ENCODE measurements at regions not wholly inside any gene's neighbourhood (a gene's known extent, or its start where the extent isn't known, plus 50 kb on each side); places are given as distances from the start of the nearest gene placed in this dataset.
A peak's percentile ranks its signal among the peaks of the same experiment; 100 is the strongest.

GRCh38 chr2:858646-859045 is 92.0 kb upstream of the SNTG2 start:
- no peak for DNase-seq

- DNase-seq = no peak
Observed at GRCh38 chr2:857937-858336, 92.7 kb upstream of the SNTG2 start.

GRCh38 chr2:857081-857480 is 93.6 kb upstream of the SNTG2 start:
- no peak for DNase-seq

GRCh38 chr2:856456-856855 is 94.2 kb upstream of the SNTG2 start:
- DNase-seq = no peak

GRCh38 chr2:856041-856440 is 94.6 kb upstream of the SNTG2 start:
- DNase-seq = no peak

- no peak for DNase-seq
Observed at GRCh38 chr2:855177-855576, 95.5 kb upstream of the SNTG2 start.

GRCh38 chr2:854460-854859 is 96.2 kb upstream of the SNTG2 start:
- peak; percentile 62 to 64 for DNase-seq

GRCh38 chr2:853203-853870 is 97.3 kb upstream of the SNTG2 start:
- DNase-seq = no peak

GRCh38 chr2:852168-852567 is 98.5 kb upstream of the SNTG2 start:
- no peak for DNase-seq

GRCh38 chr2:851680-852079 is 99.0 kb upstream of the SNTG2 start:
- DNase-seq = no peak

GRCh38 chr2:851078-851477 is 99.6 kb upstream of the SNTG2 start:
- no peak for DNase-seq

- no peak for DNase-seq
Observed at GRCh38 chr2:850429-850828, 100.2 kb upstream of the SNTG2 start.

- no peak for DNase-seq
Observed at GRCh38 chr2:848099-848498, 102.5 kb upstream of the SNTG2 start.

- no peak for DNase-seq
Observed at GRCh38 chr2:847669-848068, 103.0 kb upstream of the SNTG2 start.

GRCh38 chr2:844715-845114 is 105.9 kb upstream of the SNTG2 start:
- no peak for DNase-seq

- peak; percentile 15 to 39 for DNase-seq
Observed at GRCh38 chr2:842151-842803, 108.4 kb upstream of the SNTG2 start.

GRCh38 chr2:841036-841435 is 109.6 kb upstream of the SNTG2 start:
- DNase-seq = no peak

- DNase-seq = no peak
Observed at GRCh38 chr2:834233-834632, 116.4 kb upstream of the SNTG2 start.

GRCh38 chr2:833180-833579 is 117.5 kb upstream of the SNTG2 start:
- DNase-seq = no peak

GRCh38 chr2:832635-833034 is 118.0 kb upstream of the SNTG2 start:
- no peak for DNase-seq

GRCh38 chr2:831622-832021 is 119.0 kb upstream of the SNTG2 start:
- no peak for DNase-seq

GRCh38 chr2:831225-831536 is 119.5 kb upstream of the SNTG2 start:
- DNase-seq = no peak

GRCh38 chr2:830419-831224 is 120.0 kb upstream of the SNTG2 start:
- no peak for DNase-seq

- DNase-seq = no peak
Observed at GRCh38 chr2:829047-829446, 121.6 kb upstream of the SNTG2 start.
